Muscle layer of colon (tissue), 2 donors: ENCODE measurements at regions not wholly inside any gene's neighbourhood (a gene's known extent, or its start where the extent isn't known, plus 50 kb on each side); places are given as distances from the start of the nearest gene placed in this dataset.
"Not testable (repeated sequence)": the region's sequence is repeated elsewhere in the genome, so short reads cannot be mapped to it uniquely, and the experiment has no call there.

Experiments used
- H3K27ac ChIP-seq: one replicate; pipeline ENCODE4 v1.7.0; 2013; ENCODE audit warnings: low read depth, mild to moderate bottlenecking, low read length, moderate library complexity
- H3K27me3 ChIP-seq, 2 donors: one replicate each; pipeline ENCODE4 v1.7.0; 2013; ENCODE audit warnings: low read length in 2 of 2, mild to moderate bottlenecking in 2 of 2; ENCODE audit not compliant: insufficient read depth in 2 of 2, control insufficient read depth in 1 of 2
- H3K36me3 ChIP-seq: one replicate; pipeline ENCODE4 v1.7.0; 2013; ENCODE audit warnings: mild to moderate bottlenecking, low read length; ENCODE audit not compliant: insufficient read depth
- H3K4me1 ChIP-seq: one replicate; pipeline ENCODE4 v1.7.0; 2013; ENCODE audit warnings: mild to moderate bottlenecking, low read length; ENCODE audit not compliant: insufficient read depth
- H3K4me3 ChIP-seq, 2 donors: one replicate each; pipeline ENCODE4 v1.7.0; 2013; ENCODE audit warnings: low read length in 2 of 2, low read depth in 1 of 2, mild to moderate bottlenecking in 1 of 2, moderate library complexity in 1 of 2
- H3K9ac ChIP-seq: one replicate; pipeline ENCODE4 v1.7.0; 2013; ENCODE audit warnings: low read length
- H3K9me3 ChIP-seq: one replicate; pipeline ENCODE4 v1.7.0; 2013; ENCODE audit warnings: mild to moderate bottlenecking, low read length
- donor health status: abdominal sarcoma.
- donor health status: Adenocarcinoma of cecum.

DNA sequence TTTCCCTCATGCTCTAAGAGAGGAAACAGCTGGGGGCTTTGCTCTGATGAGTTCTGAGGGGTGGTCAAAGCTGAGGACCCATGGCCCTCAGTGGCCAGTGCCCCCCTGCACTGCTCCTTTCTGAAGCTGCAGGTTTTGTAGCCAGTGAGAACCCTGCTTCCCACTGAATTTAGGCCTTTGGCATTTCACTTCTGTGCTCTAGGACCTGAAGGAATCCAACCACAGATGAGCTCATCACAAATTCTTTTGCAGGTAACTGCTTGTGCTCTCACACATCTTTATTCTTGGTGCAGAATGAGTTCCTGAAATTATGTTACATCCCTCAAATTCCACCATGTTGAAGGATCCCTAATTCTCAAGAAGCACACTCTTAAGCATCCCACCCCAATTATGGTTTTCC, 248.7 kb upstream of the IRF2BP2 start:
- no peaks in the 10 kb centered on the region for H3K9me3 ChIP-seq
- no peak overlapping the region for H3K4me3 ChIP-seq
- H3K36me3 ChIP-seq, result no peaks in the 10 kb centered on the region
- peaks cover 31% of the 10 kb centered on the region for H3K4me1 ChIP-seq
- H3K9ac ChIP-seq, result no peak overlapping the region
- H3K27me3 ChIP-seq, result no peaks in the 10 kb centered on the region
- no peak overlapping the region for H3K27ac ChIP-seq

DNA sequence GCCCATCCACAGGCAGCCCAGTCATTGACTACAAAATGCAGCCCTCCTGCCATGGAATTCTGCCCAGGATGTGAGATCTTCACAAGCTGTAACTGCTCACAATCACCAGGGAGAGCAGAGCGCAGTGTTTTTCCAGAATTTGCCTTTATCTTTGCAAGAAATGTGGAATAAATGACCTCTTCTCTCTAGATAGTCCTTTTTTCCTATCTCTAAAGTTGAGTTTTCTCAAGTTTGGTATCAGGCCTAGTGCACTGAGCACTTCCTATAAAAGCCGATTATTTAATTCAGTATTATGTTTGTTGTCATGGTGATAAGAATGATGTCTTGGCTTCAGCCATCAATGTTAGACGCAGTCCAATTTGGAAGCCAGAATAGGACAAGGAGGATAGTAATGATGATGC, 246.9 kb upstream of the IRF2BP2 start:
- H3K27ac ChIP-seq, result peak overlapping the region; percentile 47
- H3K4me1 ChIP-seq, result peaks cover 14% of the 10 kb centered on the region
- H3K36me3 ChIP-seq, result no peaks in the 10 kb centered on the region
- no peaks in the 10 kb centered on the region for H3K27me3 ChIP-seq
- H3K4me3 ChIP-seq, result no peak overlapping the region
- H3K9me3 ChIP-seq, result no peaks in the 10 kb centered on the region
- H3K9ac ChIP-seq, result no peak overlapping the region

DNA sequence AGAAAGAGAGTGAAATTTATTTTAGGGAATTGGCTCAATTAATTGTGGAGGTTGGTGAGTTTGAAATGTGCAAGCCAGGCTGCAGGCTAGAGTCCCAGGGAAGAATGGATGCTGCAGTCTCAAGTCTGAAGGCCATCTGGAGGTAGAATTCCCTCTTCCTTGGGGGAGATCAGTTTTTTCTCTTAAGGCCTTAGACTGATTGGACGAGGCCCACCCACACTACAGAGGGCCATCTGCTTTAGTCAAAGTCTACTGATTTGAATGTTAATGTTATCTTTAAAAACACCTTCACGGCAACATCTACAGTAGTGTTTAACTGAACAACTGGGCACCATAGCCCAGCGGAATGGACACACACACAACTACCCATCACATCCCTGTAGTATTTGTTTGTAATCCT, 245.9 kb upstream of the IRF2BP2 start:
- H3K9ac ChIP-seq, result no peak overlapping the region
- H3K9me3 ChIP-seq, result no peaks in the 10 kb centered on the region
- H3K4me3 ChIP-seq, result no peak overlapping the region
- H3K4me1 ChIP-seq, result peaks cover 12% of the 10 kb centered on the region
- no peaks in the 10 kb centered on the region for H3K27me3 ChIP-seq
- H3K27ac ChIP-seq, result peak overlapping the region; percentile 28
- H3K36me3 ChIP-seq, result no peaks in the 10 kb centered on the region

DNA sequence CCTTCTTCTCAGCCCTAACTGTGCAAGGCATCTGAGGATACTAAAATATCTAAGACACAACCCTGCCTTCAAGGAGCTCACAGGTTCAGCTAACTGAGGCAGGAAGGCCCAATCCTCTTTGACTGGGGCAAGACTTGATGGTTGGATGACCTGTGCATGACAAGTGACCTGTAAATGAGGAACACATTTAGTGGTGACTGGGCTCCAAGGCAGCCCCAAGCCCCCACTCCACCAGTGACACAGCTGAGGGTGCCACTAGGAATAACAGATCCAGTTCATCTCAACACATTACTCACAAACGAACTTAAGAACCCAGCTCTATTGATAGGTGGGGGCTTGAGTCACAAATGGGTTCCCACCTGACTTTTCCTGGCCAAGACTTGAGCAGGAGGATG, 244.7 kb upstream of the IRF2BP2 start:
- Histone ChIP-seq H3K9me3 (no peaks in the 10 kb centered on the region), H3K27me3 (no peaks in the 10 kb centered on the region), H3K4me3 (no peak overlapping the region), H3K9ac (no peak overlapping the region), H3K36me3 (no peaks in the 10 kb centered on the region), H3K4me1 (peaks cover 12% of the 10 kb centered on the region), H3K27ac (no peak overlapping the region)

DNA sequence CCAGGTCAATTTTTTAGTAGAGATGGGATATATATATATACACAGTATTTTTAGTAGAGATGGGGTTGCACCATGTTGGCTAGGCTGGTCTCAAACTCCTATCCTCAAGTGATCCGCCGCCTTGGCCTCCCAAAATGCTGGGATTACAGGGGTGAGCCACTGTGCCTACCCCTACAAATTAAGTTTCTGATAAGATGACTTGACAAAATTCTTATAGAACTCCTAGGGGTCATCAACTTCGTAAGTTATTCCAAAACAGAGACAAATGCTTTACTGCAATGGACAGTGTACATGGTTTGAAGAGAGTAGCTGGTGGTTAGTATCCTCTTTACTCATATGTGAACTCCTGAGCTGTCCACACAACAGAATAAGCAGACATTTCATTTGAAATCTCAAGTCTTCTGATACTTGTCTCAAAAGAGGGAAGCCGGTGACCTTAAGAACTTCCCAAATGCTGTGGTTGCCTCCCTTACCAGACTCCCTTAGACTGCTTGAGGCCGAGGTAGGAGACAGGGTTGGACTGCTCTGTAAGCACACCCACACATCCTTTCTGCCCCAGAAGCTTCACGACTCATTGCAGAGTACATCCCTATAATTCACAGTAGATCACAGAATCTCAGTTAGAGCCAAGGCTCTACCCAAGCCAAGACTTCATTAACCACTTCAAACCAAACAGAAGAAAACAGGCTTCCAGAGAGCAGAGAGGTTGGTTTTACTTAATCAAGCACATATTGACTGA, 244.1 kb upstream of the IRF2BP2 start:
- no peaks in the 10 kb centered on the region for H3K9me3 ChIP-seq
- H3K27me3 ChIP-seq, result no peaks in the 10 kb centered on the region
- no peak overlapping the region for H3K9ac ChIP-seq
- no peak overlapping the region for H3K27ac ChIP-seq
- no peak overlapping the region for H3K4me3 ChIP-seq
- peaks cover 12% of the 10 kb centered on the region for H3K4me1 ChIP-seq
- no peaks in the 10 kb centered on the region for H3K36me3 ChIP-seq

DNA sequence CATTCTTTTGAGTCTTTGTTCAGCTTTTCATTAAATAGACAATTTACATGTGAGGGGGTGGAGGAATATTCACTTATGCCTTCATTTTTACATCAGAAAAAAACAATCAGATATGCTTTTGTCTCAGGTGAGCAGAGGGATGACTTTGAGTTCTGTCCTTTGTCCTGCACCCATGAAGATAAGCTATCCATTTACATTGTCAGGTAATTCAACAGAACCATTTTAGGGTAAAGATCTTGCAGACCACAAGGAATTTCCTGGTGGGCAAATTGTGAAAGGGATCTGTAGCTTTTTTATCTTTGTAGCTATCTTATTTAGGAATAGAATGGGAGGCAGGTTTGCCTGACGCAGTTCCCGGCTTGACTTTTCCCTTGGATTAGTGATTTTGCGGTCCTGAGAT, 242.7 kb upstream of the IRF2BP2 start:
- no peaks in the 10 kb centered on the region for H3K9me3 ChIP-seq
- H3K27me3 ChIP-seq, result no peaks in the 10 kb centered on the region
- no peak overlapping the region for H3K27ac ChIP-seq
- peaks cover 12% of the 10 kb centered on the region for H3K4me1 ChIP-seq
- no peak overlapping the region for H3K9ac ChIP-seq
- H3K4me3 ChIP-seq, result no peak overlapping the region
- no peaks in the 10 kb centered on the region for H3K36me3 ChIP-seq

DNA sequence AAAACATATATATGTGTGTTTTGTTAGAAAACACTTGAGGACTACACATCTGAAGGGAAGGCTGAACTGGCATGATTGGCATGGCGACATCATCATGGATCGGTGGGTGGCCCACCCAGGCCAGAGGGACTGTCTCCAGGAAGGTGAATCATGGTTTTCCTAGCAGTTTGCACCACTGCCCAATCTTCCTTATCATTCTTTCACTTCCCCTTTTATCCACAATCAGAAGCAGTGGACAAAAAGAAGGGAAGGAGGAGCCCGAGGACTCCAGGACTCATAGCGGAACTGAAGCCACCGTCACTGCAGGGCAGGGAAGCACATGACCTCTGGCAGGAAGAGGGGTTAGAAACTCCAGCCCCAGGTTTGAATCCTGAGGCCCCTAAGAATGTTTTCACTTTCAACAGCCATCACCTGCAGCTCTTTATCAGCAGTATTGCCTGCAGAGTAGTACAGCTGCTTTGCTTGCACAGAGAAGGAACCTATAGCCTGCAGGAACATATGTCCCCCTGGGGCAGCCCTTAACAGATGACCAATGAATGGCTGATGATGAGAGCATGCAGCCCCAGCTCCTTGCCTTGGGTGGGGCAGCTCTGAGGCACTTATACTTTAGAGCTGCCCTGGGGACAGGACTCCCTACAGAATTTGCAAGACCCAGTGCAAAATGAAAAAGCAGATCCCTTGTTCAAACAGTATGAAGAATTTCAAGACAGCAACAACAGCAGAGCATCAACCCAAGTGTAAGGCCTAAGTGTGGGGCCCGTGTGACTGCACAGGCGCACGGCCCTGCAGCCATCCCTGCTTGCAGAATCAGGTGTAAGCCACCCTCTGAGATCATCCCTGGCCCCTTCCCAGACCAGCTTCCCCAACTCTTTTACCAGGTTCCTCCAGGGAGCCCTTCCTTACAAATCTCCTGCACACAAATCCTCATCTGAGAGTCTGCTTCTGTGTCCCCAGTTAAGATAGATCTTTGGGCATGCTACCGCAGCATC, 241.8 kb upstream of the IRF2BP2 start:
- no peaks in the 10 kb centered on the region for H3K27me3 ChIP-seq
- peaks cover 3% of the 10 kb centered on the region for H3K4me1 ChIP-seq
- H3K27ac ChIP-seq, result no peak overlapping the region
- no peak overlapping the region for H3K9ac ChIP-seq
- H3K9me3 ChIP-seq, result no peaks in the 10 kb centered on the region
- H3K4me3 ChIP-seq, result no peak overlapping the region
- H3K36me3 ChIP-seq, result no peaks in the 10 kb centered on the region

DNA sequence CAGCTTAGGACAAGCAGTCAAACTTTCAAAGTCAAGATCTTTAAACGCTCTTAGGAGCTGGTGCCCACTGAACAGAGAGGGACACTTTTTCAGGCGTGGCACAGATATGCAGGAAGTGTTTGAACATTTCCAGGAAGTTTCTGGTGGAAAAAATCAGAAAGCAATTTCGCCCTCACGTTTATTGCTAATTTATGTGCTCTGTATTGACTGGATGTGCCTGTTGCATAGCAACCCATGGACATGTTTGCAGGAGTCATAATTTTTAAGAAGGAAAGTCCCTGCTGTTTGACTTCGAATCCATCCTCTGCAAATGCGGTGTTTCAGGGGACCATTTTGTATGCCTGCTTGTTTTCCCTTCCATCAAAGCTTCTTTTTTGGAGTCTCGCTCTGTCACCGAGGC, 239.9 kb upstream of the IRF2BP2 start:
- Histone ChIP-seq H3K27ac (no peak overlapping the region), H3K9ac (no peak overlapping the region), H3K4me1 (no peaks in the 10 kb centered on the region)

DNA sequence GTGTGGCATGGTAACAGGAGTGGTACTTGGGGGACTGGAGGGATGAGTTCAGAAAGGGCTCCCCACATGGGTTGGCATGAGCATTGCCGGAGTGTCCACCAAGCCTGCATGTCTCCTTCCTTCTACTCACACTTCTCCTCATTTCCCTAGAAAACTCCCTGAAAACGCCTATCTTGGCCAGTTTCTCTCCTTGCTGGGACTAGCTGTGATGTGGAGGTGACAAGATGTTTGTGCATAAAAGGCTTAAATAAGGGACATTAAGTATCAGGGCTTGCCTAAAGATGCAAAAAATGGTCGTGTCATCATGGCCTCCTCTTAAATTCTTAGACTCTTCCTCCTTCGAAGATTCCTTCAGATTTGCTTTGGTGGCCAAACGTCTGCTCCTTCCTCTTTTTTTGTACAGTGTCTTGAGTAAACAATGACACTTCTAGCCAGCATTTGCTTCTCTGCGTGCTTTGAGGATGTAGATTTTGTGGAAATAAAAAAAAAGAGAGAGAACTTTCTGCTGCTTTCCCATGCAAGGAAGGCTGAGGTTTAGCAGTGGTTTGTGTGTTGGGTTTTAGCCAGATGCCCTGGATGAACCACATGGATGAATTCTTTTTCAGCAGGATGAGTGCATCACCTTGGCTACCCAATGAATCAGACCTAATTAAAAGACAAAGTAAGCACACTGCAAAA, 239.1 kb upstream of the IRF2BP2 start:
- Histone ChIP-seq H3K4me1 (no peaks in the 10 kb centered on the region), H3K9me3 (no peaks in the 10 kb centered on the region), H3K27ac (no peak overlapping the region), H3K9ac (no peak overlapping the region), H3K4me3 (no peak overlapping the region), H3K36me3 (no peaks in the 10 kb centered on the region), H3K27me3 (no peaks in the 10 kb centered on the region)

More for the DNA sequence above, 239.9 kb upstream of the IRF2BP2 start:
- Histone ChIP-seq H3K4me3 (no peak overlapping the region), H3K9me3 (no peaks in the 10 kb centered on the region), H3K27me3 (no peaks in the 10 kb centered on the region), H3K36me3 (no peaks in the 10 kb centered on the region)

DNA sequence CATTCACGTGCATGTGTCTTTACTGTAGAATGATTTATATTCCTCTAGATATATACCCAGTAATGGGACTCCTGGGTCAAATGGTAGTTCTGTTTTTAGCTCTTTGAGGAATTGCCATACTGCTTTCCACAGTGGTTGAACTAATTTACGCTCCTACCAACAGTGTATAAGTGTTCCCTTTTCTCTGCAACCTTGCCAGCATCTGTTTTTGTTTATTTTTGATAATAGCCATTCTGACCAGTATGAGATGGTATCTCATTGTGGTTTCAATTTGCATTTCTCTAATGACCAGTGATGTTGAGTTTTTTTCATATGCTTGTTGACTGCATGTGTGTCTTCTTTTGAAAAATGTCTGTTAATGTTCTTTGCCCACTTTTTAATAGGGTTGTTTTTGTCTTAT, 236.8 kb upstream of the IRF2BP2 start:
- not testable (repeated sequence) for H3K4me3 ChIP-seq, H3K4me1 ChIP-seq, H3K27me3 ChIP-seq, H3K27ac ChIP-seq, H3K9me3 ChIP-seq, H3K9ac ChIP-seq, H3K36me3 ChIP-seq

DNA sequence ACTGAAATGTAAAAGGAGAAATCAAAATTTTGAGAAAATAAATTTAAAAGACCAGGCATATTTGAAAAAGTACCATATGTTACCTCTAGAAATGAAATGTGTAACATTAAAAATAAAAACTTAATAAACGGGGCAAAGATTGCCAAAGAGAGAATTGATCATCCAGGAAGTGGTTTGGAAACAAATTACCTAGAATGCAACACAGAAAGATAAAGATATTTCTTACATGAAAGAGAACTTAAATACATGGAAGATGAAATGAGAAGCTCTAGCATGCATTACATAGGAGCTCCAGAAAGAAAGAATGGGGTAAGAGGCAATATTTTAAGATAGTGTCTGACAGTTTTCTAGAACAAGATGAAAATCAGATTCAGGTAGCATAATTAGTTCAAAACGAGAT, 235.9 kb upstream of the IRF2BP2 start:
- Histone ChIP-seq H3K9ac (no peak overlapping the region), H3K36me3 (no peaks in the 10 kb centered on the region), H3K4me1 (no peaks in the 10 kb centered on the region), H3K4me3 (no peak overlapping the region), H3K27me3 (no peaks in the 10 kb centered on the region), H3K27ac (no peak overlapping the region), H3K9me3 (no peaks in the 10 kb centered on the region)
